ENCODE measurements at regions not wholly inside any gene's neighbourhood (a gene's known extent, or its start where the extent isn't known, plus 50 kb on each side); places are given as distances from the start of the nearest gene placed in this dataset.

DNA sequence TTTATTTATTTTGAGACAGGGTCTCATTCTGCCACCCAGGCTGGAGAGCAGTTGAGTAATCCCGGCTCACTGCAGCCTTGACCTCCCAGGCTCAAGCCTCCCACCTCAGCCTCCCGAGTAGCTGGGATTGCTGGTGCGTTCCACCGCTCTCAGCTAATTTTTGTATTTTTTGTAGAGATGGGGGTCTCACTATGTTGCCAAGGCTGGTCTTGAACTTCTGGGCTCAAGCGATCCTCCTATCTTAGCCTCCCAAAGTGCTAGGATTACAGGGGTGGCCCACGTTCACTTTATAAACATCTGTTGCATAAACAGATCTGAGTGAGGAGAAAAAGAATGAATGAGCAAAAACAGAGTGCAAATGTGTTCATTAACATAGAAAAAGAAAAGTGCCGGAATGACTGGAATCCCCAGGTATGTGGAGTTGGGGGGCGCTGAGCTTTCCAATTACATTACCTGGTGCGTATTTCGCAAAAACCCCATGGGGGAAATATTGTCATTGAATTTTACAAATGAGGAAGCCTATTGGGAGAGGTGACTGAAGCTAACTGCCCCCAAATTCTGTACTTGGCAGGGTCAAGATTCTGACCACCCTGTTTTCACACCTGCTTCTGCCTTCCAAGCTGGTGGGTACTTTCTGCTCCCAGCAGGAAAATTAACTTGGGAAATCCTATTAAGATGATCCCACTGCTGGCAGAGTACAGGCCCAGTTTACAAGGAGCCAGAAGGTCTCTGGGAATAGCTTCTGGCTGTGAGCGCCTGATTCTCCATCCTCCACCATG, 207.7 kb upstream of the JARID2 start:
- TF ChIP-seq GATA3 (IDR thresholded peaks at IDR 0.05; ENCODE audit: low read depth, low read length) = no peak
- no peak for TF ChIP-seq GATA2 (IDR thresholded peaks at IDR 0.05; ENCODE audit: low read depth, low read length)
